Left cardiac atrium (tissue), 4 donors: ENCODE measurements at regions not wholly inside any gene's neighbourhood (a gene's known extent, or its start where the extent isn't known, plus 50 kb on each side); places are given as distances from the start of the nearest gene placed in this dataset.
A peak's percentile ranks its signal among the peaks of the same experiment; 100 is the strongest.

Source experiments
- ATAC-seq, 2 donors: fragments of 200-7000 bp; cut with Tn5 transposase; one replicate each; pipeline ENCODE4 v1.9.1; 2020; ENCODE audit warnings: mild to moderate bottlenecking in 2 of 2, moderate library complexity in 2 of 2
- DNase-seq: peaks from one replicate; pipeline ENCODE4 v3.0.0-alpha.2; 2020
- intact Hi-C, 2 donors: fragments of 100-400 bp; cut with DNase I; formaldehyde crosslinking; loops; one replicate each; pipeline versions ENCODE4 v1.14.1 to v1.15.1; 2022 to 2023
- donor health status: DM: no; HTN: yes; CAD: no.
- donor health status: DM: no; HTN: yes; CAD: no; lungs with severe emphysema.
- donor health status: DM: yes; HTN: yes; CAD: no.
- donor health status: Dilated cardiomyopathy.

DNA sequence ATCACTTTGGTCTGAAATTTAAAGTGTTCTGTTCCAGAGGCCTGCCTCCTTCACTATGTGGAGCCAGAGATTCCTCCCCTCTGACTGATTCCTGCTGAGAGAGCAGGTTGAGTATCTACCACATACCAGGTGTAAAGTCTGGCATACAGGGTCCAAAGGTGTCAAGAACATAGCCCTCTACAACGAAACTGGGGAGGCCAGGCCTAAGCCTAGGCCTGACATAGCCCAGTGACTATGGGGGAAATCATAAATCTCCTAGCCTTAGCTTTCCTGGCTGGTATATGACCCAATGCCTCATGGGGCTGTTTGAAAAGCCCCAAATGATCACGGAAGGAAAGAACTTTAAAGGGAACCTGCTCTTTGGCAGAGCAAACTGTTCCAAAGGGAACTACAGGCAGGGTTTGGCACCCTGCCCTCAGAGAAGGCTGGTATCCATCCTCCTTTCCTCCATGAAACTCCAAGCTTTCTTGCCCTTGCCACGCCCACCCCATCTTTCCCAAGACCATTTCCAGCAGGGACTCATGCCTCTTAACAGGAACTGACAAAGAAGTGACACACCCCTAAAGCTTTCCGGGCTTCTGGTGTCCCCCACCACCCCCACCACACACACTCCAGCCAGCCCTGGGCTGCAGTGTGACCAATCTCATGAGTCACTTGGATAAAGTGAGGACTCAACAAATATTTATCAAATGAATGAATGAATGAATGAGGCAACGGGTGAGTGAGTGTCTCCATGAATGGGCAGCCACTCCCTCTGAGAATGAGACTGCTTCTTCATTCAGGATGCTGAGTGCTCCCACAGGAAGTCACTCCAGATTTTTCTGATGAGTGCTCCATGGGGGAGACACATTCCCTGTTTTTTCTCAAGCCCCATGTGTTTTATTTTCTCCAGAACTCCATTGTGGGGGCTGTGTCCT is 93.3 kb upstream of the CALM2 start:
- peak; percentile 83 for DNase-seq
- ATAC-seq = peak; percentile 17 to 76
- intact Hi-C loops = no loop called here

DNA sequence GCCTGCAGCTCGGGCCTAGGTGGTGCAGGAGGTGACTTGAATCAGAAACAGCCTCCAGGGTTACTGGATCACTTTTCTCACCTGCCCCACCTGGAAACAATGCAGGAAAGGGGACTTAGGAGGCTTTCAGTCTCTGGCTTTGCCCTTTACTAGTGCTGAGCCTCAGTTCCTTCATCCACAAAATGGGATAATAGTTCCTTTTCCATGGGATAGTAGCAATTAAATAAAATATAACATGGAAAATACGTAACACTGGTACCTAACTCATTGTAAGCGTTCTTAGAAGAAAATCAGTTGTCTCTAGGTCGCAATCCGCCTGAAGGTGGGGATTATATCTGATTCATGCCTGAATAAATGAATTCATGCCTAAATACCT is 91.4 kb upstream of the CALM2 start:
- no peak for ATAC-seq
- intact Hi-C loops = no loop called here
- no peak for DNase-seq

DNA sequence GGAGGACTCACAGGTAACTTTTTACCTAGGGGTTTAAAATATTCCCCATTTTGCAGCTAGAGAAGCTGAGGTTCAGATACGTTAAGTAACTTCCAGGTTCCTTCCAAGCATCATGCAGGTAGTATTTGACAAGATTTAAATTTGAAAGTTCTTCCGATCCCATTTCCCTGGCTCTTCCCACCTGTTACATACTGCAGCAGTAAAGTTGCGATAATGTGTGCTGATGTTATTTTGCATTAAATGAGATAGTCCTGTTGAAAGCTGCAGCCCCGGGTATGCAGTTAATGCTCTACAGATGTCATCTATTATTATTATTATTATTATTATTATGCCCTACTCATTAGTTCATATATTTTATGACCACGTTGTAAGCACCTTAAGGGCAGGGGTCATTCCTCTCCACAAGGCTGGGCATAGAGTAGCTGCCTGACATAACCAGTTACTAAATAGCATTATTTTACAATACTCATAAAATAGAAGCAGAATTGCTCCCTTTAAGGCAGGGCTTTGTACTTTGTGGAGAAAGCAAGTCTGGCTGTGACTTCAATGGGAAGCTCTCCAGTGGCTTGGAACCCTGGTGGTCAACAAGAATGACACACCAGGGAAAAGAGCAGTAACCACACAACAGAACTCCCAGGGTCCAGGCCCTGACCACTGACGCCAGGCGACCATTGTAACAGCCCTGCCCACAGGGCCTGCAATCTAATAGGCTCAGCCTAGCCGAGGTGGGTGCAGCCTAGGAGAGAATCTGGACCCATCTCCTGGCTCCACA is 90.8 kb upstream of the CALM2 start:
- ATAC-seq (no peak), DNase-seq (no peak)
- intact Hi-C loops = no loop called here

DNA sequence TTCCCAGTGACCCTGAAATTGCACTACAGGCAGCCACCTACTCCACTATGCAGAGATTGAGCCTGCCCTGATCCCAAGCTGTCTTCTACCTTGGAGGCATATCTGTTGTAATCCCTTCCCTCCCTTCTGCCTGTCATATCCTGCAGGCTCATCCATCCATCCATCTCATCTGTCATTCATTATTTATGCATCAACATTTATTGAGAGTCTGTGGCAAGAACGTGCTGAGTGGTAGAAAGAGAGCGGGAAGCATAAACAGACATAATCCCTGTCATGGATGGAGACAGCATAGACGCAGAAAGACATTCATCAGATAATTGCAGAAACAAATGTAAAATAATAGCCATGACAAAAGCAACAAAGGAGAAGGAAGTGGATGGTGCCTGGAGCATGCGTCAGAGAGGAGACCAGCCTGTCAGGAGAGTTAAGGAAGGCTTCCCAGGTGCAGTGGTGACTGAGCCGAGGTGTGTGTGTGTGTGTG is 89.5 kb upstream of the CALM2 start:
- no peak for ATAC-seq
- no peak for DNase-seq
- intact Hi-C loops = no loop called here

DNA sequence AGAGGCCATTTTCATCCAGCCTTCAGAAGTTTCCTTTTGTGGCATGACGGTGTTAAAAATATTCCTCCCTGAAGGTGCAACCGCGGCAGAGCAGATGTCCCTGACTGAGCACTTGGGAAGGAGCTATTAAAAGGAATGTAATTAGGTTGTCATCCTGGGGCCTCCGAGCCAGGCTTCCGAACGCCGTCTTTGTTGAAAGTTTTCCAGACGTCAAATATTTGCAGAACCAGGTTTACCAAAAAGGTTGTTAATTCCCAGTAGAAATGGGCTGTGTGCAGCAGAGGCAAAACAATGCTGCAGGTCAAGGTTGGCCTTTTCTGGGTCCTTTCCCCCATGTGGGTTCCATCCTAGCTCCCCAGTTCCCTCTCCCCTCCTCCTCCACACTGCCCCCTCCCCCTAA is 88.8 kb upstream of the CALM2 start:
- ATAC-seq = no peak
- DNase-seq = no peak
- intact Hi-C loops = no loop called here

DNA sequence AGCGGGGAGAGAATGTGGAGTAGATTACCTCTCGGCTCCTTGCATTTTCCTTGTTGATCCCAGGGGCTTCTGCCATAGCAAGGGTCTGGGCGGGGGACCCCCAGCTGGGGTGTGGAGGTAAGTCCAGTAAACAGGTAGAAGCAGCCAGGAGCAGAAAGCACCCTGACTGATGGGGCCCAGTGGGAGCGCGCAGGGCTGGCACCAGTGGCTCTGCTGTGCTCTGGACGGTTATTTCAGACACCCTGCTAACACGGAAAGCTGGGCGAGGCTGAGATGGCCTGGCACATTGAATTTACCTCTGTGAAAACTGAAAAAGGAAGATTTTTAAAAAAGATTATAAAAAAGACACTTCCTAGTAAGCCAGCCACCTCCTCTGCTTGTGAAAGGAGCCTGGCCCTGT is 88.4 kb upstream of the CALM2 start:
- intact Hi-C loops = no loop called here
- ATAC-seq (no peak), DNase-seq (no peak)

DNA sequence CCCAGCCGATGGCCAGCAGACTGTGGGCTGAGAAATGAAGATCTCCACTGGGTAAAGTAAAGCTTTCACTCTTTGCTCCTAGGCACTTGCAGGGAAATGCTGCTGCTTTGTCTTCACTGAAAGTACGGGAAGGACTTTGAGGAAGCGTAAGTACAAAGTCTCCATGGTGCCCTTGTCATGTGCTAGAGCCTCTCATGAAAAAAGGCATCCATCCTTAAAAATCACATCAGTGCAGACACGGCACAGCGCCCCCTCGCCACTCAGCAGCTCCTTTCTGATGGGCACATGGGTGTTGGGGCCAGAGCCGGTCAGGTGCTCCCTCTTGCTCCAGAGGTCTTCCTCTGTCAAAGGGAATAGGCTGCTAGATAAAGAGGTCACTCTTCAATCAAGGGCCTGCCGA is 87.8 kb upstream of the CALM2 start:
- DNase-seq = no peak
- intact Hi-C loops = no loop called here
- ATAC-seq = no peak

DNA sequence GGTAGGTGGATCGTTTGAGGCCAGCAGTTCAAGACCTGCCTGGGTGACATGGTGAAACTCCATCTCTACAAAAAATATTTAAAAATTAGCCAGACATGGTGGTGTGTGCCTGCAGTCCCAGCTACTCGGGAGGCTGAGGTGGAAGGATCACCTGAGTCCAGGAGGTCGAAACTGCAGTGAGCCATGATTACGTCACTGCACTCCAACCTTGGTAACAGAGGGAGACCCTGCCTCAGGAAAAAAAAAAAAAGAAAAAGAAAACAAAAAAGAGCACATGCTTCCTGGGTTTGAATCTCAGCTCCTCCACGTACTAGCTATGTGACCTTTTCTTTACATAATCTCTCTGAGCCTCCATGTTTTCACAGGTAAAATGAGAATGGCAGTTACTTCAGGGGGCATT is 86.3 kb upstream of the CALM2 start:
- intact Hi-C loops = no loop called here
- ATAC-seq (no peak), DNase-seq (no peak)

DNA sequence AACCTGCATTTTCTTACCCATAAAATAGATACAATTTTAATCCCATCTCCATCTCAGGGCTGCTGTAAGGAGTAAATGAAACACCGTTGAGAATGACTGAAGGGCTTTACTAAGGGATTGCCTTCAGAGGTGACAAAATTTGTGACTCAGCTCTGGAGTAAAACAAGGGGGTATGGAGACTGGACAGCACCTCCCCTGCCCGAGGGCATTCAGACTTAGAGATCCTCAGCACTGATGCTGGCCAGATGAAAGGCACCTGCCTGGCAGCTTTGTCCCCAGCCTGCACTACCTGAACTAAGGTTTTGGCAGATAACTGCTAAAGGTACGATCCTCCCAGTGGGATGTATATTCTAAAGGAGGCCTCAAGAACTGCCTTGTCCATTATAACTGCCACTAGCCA is 84.7 kb upstream of the CALM2 start:
- no peak for ATAC-seq
- intact Hi-C loops = no loop called here
- no peak for DNase-seq

DNA sequence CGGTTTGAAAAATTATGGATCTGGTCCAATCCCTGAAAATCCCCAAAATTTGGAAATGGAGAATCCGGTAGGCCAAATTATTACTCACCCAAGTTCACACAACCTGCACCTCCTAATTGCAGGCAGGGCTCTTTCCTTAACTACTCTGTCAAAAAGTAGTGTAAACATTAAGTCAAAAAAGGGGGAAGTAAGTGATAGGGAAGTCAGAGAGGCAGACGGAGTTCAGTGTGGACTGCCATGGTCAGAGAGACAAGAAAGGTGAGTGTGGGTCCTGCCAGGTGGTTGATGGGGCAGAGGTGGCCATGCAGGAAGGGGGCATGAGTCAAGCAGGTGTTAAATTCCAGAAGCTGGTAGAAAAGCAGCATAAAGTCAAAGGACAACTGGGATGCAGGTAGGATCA is 83.5 kb upstream of the CALM2 start:
- intact Hi-C loops = no loop called here
- ATAC-seq (no peak), DNase-seq (no peak)

DNA sequence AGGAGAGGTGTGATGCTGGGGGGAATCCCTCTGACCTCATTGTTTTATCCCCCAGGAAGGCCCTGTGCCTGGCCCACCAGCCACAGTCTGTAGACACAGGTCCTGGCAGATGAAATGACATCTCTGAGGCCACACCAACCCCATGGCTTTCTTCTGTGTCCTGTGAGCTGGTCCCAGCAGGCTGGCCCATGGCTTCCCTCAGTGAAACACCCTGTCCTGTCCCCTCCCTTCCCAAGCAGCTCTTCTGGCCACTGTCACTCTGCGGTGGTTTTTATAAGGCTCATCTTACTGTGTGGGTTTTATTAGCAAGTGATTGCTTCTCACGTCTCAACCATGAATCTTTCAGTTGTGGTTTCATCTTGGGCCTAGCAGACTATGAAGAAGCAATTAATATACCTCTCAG is 81.6 kb upstream of the CALM2 start:
- DNase-seq (no peak), ATAC-seq (no peak)
- intact Hi-C loops = no loop called here

DNA sequence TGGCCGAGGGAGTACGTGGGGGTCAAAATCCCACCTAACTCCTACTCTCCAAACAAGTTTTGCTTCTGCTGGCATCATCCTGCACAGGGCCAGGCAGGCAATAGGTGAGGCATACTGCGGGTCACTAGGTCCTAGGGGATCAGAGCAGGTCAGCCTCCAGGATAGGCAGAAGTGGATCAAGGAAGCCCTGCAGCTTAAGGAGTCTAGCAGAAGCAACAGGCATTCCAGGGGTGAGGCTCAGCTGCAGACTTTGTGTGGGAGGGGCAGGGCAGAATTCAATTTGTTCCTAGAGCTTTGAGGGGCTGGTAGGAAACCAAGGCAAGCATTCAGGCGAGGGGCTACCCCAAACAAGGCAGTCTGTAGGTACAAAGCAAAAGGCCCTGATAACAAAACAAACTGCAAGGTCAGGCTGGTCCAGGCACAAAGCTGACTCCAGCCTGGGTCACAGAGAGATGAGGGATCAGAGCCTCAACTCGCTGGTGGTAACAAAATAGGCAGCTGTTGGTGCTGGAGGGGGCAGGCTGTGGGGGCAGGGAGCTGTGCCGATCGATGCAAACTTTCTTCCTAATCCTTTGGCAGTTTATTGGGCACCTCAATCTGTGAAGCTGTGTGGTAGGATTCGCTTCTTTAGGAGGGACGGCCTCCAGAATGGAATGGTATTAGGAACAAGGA is 80.2 kb upstream of the CALM2 start:
- DNase-seq (no peak), ATAC-seq (no peak)
- intact Hi-C loops = no loop called here

DNA sequence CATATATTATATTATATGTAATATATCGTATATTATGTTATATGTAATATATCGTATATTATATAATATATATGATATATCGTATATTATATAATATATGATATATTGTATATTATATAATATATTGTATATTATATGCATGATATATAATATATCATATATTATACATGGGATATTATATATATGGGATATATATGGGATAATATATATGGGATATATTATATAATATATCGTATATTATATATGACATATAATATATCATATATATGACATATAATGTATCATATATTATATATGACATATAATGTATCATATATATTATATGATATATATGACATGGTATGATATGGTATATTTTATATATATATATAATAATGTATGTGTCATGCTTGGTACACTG is 79.5 kb upstream of the CALM2 start:
- DNase-seq = no peak
- intact Hi-C loops = no loop called here
- no peak for ATAC-seq

DNA sequence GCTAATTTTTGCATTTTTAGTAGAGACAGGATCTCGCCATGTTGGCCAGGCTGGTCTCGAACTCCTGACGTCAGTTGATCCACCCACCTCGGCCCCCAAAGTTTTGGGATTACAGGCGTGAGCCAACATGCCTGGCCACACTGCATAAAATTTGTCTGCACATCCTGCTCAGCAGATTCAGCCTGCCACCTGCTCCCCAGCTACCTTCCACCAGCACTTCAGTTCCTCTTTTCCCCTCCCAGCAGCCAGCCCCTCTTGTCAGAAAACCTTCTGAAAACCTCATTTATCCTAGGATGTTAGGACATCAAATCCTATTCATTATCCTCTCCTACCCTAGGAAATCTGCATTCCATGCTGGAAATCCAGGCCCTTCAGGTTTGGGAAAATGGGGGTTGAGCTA is 78.2 kb upstream of the CALM2 start:
- no peak for DNase-seq
- intact Hi-C loops = no loop called here
- no peak for ATAC-seq

DNA sequence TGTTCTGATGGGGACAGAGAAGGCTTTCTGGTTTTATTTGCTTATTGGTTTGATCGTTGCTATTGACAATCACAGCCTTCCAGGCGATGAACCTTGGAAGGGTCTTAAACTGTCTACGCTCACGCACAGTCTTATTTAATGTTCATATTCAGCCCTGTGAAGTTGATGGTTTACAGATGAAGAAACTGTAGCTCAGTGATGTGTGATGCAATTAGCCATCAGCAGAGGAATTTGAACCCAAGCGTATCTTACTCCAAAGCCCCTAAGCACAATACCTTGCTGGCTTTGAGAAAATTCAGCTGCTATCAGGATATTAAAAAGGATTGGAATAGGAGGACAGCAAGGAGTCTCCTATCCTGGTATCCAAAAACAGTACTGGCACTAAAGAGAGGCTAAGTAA is 77.1 kb upstream of the CALM2 start:
- DNase-seq (no peak), ATAC-seq (no peak)
- intact Hi-C loops = no loop called here

DNA sequence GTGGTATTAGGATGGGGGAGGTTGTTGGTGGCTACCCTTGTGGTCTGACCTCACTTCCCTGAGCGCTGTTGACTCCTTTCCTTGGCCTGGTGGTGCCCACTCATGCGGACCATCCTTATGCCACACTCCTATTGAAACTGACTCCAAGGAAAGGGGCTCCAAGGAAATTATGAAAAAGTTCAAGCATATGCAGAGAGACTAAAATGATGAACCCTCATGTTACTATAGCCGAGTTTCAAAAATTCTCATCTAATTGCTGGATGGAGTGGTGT is 75.0 kb upstream of the CALM2 start:
- intact Hi-C loops = no loop called here
- ATAC-seq (no peak), DNase-seq (no peak)

DNA sequence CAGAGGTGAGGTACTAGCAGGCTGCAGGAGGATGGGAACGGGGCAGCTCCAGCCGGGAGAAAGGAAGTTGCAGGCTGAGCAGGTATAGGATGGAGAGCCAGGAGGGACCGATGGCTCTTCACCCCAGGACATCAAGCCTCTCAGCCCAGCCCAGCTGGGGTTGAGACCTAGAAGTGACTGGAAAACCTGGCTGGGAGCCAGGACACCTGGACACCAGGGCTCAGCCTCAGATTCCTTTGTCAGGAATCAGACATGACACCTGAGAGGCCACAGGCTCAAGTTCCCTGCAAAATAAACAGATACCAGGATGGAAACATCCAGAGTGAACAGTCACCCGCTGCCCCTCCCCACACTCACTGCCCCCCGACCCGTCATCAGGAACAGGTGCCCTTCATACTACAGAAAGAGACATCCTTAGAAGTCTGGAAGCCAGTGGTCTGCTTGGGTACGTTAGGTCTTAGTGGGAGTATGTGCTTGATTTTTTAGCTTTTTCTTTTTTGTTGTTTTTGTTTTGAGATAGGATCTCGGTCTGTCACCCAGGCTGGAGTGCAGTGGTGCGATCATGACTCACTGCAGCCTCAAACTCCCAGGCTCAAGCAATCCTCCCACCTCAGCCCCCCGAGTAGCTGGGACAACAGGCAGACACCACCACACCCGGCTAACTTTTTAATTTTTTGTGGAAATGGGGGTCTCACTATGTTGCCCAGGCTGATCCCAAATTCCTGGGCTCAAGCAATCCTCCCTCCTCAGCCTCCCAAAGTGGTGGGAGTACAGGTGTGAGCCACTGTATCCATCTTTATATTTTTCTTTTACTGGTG is 74.5 kb upstream of the CALM2 start:
- no peak for DNase-seq
- no peak for ATAC-seq
- intact Hi-C loops = no loop called here

DNA sequence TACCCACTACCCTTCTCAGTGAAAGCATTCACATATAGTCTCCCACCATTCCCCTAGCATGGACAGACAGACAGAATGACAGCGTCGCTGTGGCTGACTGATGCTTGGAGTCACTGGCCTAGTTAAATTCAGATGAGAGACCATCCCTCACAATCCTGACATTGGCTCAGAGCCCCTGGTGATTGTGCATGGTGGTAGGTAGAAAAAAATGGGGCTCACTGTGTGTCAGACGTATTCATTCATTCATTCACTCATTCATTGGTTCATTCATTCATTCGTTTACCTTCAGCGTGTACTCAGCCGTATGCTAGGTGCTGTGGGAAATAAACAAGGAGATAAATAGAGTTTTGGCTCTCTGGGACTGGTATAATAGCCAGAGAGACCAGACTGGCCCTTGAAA is 73.6 kb upstream of the CALM2 start:
- intact Hi-C loops = no loop called here
- DNase-seq = no peak
- no peak for ATAC-seq

DNA sequence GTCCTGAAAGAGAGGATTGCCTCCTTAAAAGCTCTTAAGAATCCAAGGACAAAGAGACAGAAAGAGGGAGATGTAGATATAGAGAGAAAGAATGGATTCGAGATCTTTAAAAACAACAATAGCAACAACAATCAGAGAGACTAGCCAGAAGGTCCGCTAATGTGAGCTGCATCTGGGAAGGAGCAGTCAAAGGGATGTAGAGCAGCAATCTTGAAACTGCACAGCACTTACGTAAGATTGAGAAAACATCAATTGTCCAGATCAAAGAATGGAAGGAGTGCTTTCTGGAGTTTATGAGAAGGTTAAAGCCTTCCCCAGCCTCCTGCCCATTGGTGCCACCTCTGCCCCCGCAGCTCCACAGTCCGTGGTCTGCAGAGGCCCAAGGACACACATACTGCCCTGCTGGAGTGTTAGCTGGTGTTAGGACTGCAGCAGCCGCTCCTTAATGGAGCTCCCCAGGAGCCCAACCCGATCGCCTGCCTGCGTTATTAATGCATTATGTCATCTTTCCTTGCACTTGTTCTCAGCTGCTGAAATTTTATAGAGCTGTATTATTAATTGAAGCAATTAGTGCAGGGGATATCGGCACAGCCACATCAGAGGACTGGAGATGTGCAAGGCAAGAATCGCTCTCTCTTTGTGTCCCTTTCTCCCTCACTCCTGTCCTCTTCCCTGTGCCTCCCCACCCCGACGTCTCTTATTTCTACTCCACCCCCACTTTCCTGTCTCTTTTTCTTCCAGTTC is 73.0 kb upstream of the CALM2 start:
- DNase-seq (no peak), ATAC-seq (peak; percentile 38)
- intact Hi-C loops = no loop called here
